Adrenal gland (tissue), 9 donors: ENCODE measurements at regions not wholly inside any gene's neighbourhood (a gene's known extent, or its start where the extent isn't known, plus 50 kb on each side); places are given as distances from the start of the nearest gene placed in this dataset.

Experiments
- DNase-seq, 7 donors: peaks; one replicate each; pipeline ENCODE4 v3.0.0-alpha.2; 2019 to 2020
- H3K27ac ChIP-seq, 5 donors: fragments of 200-600 bp; sonication (generic) in 4 of 5; 1 replicate in 3 of 5; 2 replicates in 2 of 5; pipeline versions ENCODE4 v1.5.1 to v1.8.0; 2016 to 2020; ENCODE audit warnings: mild to moderate bottlenecking in 1 of 5
- H3K27me3 ChIP-seq: fragments of 200-600 bp; 2 replicates; pipeline ENCODE4 v1.8.0; 2021
- H3K36me3 ChIP-seq, 2 donors: fragments of 200-600 bp; replicated peaks in 1 of 2; 1 replicate in 1 of 2; 2 replicates in 1 of 2; pipeline versions ENCODE4 v1.5.1 to v1.8.0; 2018 to 2022
- H3K4me1 ChIP-seq, 2 donors: fragments of 200-600 bp; replicated peaks in 1 of 2; 1 replicate in 1 of 2; 2 replicates in 1 of 2; pipeline versions ENCODE4 v1.5.1 to v1.8.0; 2018 to 2021
- H3K4me3 ChIP-seq, 4 donors: fragments of 200-600 bp; sonication (generic) in 3 of 4; one replicate each; pipeline ENCODE4 v1.5.1; 2016 to 2018
- H3K9me3 ChIP-seq, 3 donors: fragments of 200-600 bp; sonication (generic) in 1 of 3; replicated peaks in 1 of 3; 1 replicate in 2 of 3; 2 replicates in 1 of 3; pipeline versions ENCODE4 v1.5.1 to v1.8.0; 2016 to 2021
- POLR2A ChIP-seq, 2 donors: fragments of 450-650 bp; IDR thresholded peaks; one replicate each; pipeline ENCODE4 v1.6.1; 2017; ENCODE audit warnings: antibody characterized with exemption in 2 of 2, mild to moderate bottlenecking in 2 of 2, moderate library complexity in 1 of 2
- WGBS, 4 donors: extraction: QIAGEN DNeasy Blood & Tissue Kit in 2 of 4; methylation state at CpG; one replicate each; pipeline versions ENCODE4 v1.1.5 to v1.1.7; 2013 to 2017; 5-methylcytosine and 5-hydroxymethylcytosine counted together
- intact Hi-C, 2 donors: fragments of 100-400 bp; cut with DNase I; formaldehyde crosslinking; loops; one replicate each; pipeline versions ENCODE4 v1.14.1 to v1.15.0; 2022 to 2023
- TF ChIP-seq, protein P1 (sequence below), 6 experiments: fragments of 450-650 bp in 4 of 6; fragments of 200-600 bp in 2 of 6; sonication (generic) in 1 of 6; IDR thresholded peaks; 1 replicate in 5 of 6; 2 replicates in 1 of 6; pipeline versions ENCODE4 v1.5.1 to v1.8.0; 2016 to 2021; ENCODE audit warnings: antibody characterized with exemption in 6 of 6, mild to moderate bottlenecking in 2 of 6, moderate library complexity in 1 of 6
- donor health status: healthy with polysubstance abuse.
- donor health status: Bipolar disorder and iron deficiency.
- donor health status: DM: yes; HTN: yes; CAD: no.
- donor health status: DM: no; HTN: no; CAD: no.
- donor health status: DM: no; HTN: no; CAD: no.

DNA sequence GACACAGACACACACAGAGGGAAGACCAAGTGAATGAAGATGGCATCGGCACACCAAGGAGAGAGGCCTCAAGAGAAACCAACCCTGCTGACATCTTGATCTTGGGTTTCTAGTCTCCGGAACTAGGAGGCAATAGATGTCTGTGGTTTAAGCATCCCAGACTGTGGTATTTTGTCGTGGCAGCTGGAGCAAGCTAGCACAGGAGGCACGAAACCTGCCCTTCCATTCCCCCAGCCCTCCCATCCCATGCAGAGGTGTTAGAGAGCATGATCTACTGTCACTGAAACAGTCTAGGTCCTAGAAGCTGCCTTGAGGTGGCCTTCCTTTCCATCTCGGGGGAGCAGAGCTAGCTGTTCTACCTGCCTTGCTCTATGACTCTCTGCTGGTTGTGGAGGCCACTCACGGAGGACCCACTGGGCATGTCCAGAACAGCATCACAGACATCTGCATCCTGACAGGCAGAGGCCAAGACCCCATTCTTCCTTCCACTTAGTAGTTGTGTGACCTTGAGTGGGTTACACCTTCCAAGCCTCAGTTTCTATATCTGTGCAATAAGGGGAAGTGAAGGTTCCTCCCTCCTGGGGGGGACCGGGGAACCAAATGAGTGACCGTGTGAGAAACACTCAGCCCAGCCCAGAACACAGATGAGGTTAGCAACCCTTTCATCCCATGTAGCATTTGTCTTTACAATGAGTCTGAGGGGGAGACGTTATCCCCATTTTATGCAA lies 134.3 kb upstream of the BOD1 start:
- intact Hi-C loops = no loop called here
- Histone ChIP-seq H3K4me3 (no peak overlapping the region), H3K27ac (no peak overlapping the region), H3K36me3 (no peaks in the 10 kb centered on the region), H3K4me1 (peaks cover 0 to 14% of the 10 kb centered on the region in 2 donors), H3K27me3 (no peaks in the 10 kb centered on the region), H3K9me3 (no peaks in the 10 kb centered on the region)
- 87 to 94% (median 90%) methylated on average over 7 to 9 of the region's 9 CpGs for WGBS, 4 donors
- TF ChIP-seq, protein P1, sequence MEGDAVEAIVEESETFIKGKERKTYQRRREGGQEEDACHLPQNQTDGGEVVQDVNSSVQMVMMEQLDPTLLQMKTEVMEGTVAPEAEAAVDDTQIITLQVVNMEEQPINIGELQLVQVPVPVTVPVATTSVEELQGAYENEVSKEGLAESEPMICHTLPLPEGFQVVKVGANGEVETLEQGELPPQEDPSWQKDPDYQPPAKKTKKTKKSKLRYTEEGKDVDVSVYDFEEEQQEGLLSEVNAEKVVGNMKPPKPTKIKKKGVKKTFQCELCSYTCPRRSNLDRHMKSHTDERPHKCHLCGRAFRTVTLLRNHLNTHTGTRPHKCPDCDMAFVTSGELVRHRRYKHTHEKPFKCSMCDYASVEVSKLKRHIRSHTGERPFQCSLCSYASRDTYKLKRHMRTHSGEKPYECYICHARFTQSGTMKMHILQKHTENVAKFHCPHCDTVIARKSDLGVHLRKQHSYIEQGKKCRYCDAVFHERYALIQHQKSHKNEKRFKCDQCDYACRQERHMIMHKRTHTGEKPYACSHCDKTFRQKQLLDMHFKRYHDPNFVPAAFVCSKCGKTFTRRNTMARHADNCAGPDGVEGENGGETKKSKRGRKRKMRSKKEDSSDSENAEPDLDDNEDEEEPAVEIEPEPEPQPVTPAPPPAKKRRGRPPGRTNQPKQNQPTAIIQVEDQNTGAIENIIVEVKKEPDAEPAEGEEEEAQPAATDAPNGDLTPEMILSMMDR (IDR thresholded peaks at IDR 0.05) = no peak
- TF ChIP-seq POLR2A (IDR thresholded peaks at IDR 0.05) = no peak
- DNase-seq = no peak

DNA sequence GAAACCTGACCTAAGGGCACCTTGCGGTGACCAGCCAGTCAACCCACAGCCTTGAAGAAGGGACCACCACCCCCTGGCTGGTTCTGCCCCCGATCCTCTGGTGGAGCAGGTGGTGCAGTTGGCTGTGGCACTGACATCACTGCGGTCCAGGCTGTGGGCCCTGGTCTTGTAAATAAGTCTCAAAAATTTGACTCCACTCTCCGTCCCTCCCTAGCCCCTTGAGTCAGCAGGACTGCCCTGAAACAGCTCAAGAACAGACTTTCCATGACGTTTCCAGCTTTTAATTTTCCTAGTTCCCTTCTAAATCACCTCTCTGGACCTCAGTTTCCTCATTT lies 134.8 kb upstream of the BOD1 start:
- no peak for DNase-seq
- TF ChIP-seq POLR2A (IDR thresholded peaks at IDR 0.05) = no peak
- TF ChIP-seq, protein P1 (IDR thresholded peaks at IDR 0.05) = no peak
- no peaks in the 10 kb centered on the region for H3K36me3 ChIP-seq
- 93 to 98% (median 96%) methylated on average over 5 of the region's 5 CpGs for WGBS, 4 donors
- H3K4me3 ChIP-seq = no peak overlapping the region
- H3K27ac ChIP-seq = no peak overlapping the region
- H3K4me1 ChIP-seq = peaks cover 0 to 14% of the 10 kb centered on the region in 2 donors
- H3K27me3 ChIP-seq = no peaks in the 10 kb centered on the region
- no peaks in the 10 kb centered on the region for H3K9me3 ChIP-seq
- intact Hi-C loops = no loop called here

DNA sequence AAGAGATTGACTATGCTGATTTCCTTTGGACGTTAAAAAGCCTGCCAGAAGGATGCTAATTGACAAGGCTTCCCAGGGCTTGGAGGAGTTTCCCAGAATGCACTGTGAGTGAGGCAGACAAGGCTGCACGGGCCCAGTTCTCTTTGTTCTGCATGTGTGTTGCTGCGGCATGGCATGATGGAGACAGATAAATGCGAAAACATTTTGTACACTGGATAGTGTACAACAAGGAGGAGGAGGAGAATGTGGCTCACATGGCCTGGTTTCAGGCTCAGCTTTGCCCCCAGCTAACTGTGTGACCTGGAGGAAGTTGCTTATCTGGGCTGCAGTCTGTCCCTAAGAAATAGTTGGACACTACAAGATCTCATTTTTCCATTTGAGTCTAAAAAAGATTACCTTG lies 135.5 kb upstream of the CPEB4 start:
- Histone ChIP-seq H3K9me3 (no peaks in the 10 kb centered on the region), H3K36me3 (no peaks in the 10 kb centered on the region), H3K27ac (peak overlapping the region in 2 of 5 donors; percentile 77 to 85), H3K4me3 (no peak overlapping the region), H3K27me3 (no peaks in the 10 kb centered on the region), H3K4me1 (peaks cover 0 to 14% of the 10 kb centered on the region in 2 donors)
- intact Hi-C loops = no loop called here
- DNase-seq = peak in 1 of 7 donors; percentile 73
- no peak for TF ChIP-seq POLR2A (IDR thresholded peaks at IDR 0.05)
- TF ChIP-seq, protein P1 (IDR thresholded peaks at IDR 0.05) = no peak
- 71 to 82% (median 75%) methylated on average over 4 of the region's 4 CpGs for WGBS, 4 donors

DNA sequence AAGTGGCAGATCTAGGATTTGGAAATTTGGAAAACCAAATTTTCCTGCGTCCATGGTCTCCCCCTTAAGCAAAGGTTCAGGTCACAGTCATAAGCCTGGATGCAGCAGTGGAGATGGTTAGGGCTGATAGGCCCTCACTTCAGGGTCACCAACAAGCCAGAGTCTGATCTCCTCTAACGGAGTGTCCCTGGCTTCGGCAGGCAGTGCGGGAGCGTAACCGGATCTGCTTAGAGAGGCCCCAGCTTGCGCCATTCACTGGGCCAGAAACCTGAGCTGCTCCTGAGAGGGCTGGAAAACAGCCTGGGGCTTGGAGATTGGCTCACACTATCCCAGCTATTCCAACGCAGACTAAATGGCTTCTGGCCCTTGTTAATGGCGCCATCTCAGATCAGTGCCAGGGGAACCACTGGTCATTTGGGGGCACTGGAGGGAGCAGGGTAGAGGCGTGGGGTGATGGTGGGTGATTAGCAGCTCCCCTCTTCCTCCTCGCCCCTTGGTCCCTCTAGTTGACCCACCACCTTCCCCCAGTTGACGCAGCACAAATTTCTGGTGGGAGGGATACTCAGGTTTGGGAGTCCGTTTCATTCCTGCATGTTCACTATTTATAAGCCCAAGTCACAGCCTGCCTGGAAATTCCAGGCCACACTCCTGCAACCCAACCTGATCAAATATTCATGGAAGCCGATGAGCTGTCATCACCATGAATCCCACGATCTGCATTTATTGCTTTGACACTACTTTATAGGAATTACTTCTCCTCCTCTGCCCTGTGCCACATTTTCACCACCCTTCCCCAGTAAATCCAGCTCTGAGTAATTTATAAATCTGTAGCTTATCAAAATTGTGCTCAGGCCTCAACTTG lies 134.6 kb upstream of the CPEB4 start:
- H3K9me3 ChIP-seq = no peaks in the 10 kb centered on the region
- no peaks in the 10 kb centered on the region for H3K27me3 ChIP-seq
- intact Hi-C loops = no loop called here
- 60 to 69% (median 65%) methylated on average over 12 to 15 of the region's 15 CpGs for WGBS, 4 donors
- TF ChIP-seq, protein P1 (IDR thresholded peaks at IDR 0.05) = no peak
- TF ChIP-seq POLR2A (IDR thresholded peaks at IDR 0.05) = peak in 1 of 2 donors; percentile 66
- peak; percentile 67 to 92 (median 87) for DNase-seq
- no peaks in the 10 kb centered on the region for H3K36me3 ChIP-seq
- H3K4me3 ChIP-seq = no peak overlapping the region
- peaks cover 0 to 16% of the 10 kb centered on the region in 2 donors for H3K4me1 ChIP-seq
- peak overlapping the region in 4 of 5 donors; percentile 34 to 85 (median 78) for H3K27ac ChIP-seq
